Nephron progenitor cell (in vitro differentiated cells): ENCODE measurements at regions not wholly inside any gene's neighbourhood (a gene's known extent, or its start where the extent isn't known, plus 50 kb on each side); places are given as distances from the start of the nearest gene placed in this dataset.

Source experiments
- DNase-seq: peaks from one replicate; pipeline ENCODE4 v3.0.0; 2021
- H3K27ac Mint-ChIP-seq: 2 replicates; pipeline ENCODE4 v1.8.0; 2021; ENCODE audit warnings: mild to moderate bottlenecking, moderate library complexity, mixed read lengths
- H3K27me3 Mint-ChIP-seq: 2 replicates; pipeline ENCODE4 v1.8.0; 2021; ENCODE audit warnings: mild to moderate bottlenecking, low read depth, mixed read lengths; ENCODE audit not compliant: poor library complexity
- H3K36me3 Mint-ChIP-seq: 2 replicates; pipeline ENCODE4 v1.8.0; 2021; ENCODE audit warnings: low read depth, mixed read lengths
- H3K4me1 Mint-ChIP-seq: 2 replicates; pipeline ENCODE4 v1.8.0; 2021; ENCODE audit warnings: mixed read lengths
- H3K4me3 Mint-ChIP-seq: 2 replicates; pipeline ENCODE4 v1.8.0; 2021; ENCODE audit warnings: mild to moderate bottlenecking, moderate library complexity, mixed read lengths
- H3K9me3 Mint-ChIP-seq: 2 replicates; pipeline ENCODE4 v1.8.0; 2021; ENCODE audit warnings: mild to moderate bottlenecking, moderate library complexity, mixed read lengths
- TF ChIP-seq, protein P1 (sequence below): fragments of 200-600 bp; sonication (generic); IDR thresholded peaks from 2 replicates; pipeline ENCODE4 v1.5.0; 2021; ENCODE audit warnings: antibody characterized with exemption

DNA sequence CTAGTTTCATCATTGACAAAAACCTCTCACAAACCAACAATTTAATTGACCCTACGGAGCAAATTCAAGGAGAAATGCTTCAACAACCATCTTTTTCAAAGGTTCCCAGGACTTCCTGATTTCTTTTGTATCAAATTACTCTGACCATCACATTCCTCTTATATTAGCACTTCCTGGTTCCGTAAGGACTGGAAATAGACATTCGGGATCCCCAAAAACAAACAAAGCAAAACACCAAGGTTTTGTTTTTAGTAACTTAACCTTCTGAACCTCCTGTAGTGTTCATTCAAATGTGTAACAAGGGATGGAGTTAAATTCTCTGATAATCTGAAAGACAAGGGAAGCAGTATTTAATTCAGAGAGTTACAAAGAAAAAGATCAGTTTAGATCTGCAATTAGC lies 387.6 kb upstream of the NRP1 start:
- Mint-ChIP-seq H3K36me3 (peaks cover 16% of the 10 kb centered on the region), H3K4me3 (peak overlapping the region; percentile 9), H3K9me3 (peaks cover 66% of the 10 kb centered on the region), H3K27me3 (no peaks in the 10 kb centered on the region), H3K4me1 (peaks cover 18% of the 10 kb centered on the region), H3K27ac (peak overlapping the region; percentile 97)
- no peak for DNase-seq
- TF ChIP-seq, protein P1, sequence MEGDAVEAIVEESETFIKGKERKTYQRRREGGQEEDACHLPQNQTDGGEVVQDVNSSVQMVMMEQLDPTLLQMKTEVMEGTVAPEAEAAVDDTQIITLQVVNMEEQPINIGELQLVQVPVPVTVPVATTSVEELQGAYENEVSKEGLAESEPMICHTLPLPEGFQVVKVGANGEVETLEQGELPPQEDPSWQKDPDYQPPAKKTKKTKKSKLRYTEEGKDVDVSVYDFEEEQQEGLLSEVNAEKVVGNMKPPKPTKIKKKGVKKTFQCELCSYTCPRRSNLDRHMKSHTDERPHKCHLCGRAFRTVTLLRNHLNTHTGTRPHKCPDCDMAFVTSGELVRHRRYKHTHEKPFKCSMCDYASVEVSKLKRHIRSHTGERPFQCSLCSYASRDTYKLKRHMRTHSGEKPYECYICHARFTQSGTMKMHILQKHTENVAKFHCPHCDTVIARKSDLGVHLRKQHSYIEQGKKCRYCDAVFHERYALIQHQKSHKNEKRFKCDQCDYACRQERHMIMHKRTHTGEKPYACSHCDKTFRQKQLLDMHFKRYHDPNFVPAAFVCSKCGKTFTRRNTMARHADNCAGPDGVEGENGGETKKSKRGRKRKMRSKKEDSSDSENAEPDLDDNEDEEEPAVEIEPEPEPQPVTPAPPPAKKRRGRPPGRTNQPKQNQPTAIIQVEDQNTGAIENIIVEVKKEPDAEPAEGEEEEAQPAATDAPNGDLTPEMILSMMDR, result no peak

DNA sequence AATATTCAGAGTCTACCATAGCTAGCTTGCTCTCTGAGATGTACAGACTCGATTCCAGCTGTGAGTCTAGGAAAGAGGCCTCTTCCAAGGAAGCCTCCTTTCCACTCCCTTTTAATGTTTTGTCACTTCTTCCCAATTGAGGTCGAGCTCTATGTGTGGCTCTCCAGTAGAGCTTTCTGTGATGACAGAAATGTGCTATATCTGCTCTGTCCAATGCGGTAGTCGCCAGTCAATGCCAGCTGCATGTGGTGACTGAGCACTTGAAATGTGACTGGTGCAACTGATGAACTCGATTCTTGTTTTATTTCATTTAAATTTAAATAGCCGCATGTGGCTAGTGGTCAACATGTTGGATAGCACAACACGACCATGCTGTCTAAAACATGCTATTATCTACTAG lies 387.0 kb upstream of the NRP1 start:
- H3K36me3 Mint-ChIP-seq, result peaks cover 16% of the 10 kb centered on the region
- DNase-seq, result no peak

DNA sequence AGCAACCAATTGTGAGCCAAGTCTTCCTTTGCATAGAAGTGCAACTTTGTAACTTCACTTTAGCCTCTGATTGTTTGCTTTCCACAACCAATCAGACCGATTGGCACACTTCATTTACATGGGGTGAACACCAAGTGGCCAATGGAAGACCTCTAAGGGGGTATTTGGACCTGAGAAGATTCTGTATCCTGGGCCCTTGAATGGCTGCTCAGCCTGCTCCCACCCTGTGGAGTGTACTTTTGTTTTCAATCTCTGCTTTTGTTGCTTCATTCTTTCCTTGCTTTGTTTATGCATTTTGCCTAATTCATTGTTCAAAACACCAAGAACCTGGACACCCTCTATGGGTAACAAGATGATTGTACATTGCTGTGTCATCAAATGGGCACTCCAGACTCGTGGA lies 385.7 kb upstream of the NRP1 start:
- no peak overlapping the region for H3K4me3 Mint-ChIP-seq
- peaks cover 27% of the 10 kb centered on the region for H3K4me1 Mint-ChIP-seq
- H3K9me3 Mint-ChIP-seq, result peaks cover 58% of the 10 kb centered on the region
- no peaks in the 10 kb centered on the region for H3K27me3 Mint-ChIP-seq
- H3K36me3 Mint-ChIP-seq, result peaks cover 16% of the 10 kb centered on the region
- DNase-seq, result no peak
- no peak overlapping the region for H3K27ac Mint-ChIP-seq
- TF ChIP-seq, protein P1, result no peak

More for the DNA sequence above, 387.0 kb upstream of the NRP1 start:
- Mint-ChIP-seq H3K4me3 (no peak overlapping the region), H3K9me3 (peaks cover 61% of the 10 kb centered on the region), H3K4me1 (peaks cover 18% of the 10 kb centered on the region), H3K27me3 (no peaks in the 10 kb centered on the region), H3K27ac (peak overlapping the region; percentile 68)
- TF ChIP-seq, protein P1, result no peak

DNA sequence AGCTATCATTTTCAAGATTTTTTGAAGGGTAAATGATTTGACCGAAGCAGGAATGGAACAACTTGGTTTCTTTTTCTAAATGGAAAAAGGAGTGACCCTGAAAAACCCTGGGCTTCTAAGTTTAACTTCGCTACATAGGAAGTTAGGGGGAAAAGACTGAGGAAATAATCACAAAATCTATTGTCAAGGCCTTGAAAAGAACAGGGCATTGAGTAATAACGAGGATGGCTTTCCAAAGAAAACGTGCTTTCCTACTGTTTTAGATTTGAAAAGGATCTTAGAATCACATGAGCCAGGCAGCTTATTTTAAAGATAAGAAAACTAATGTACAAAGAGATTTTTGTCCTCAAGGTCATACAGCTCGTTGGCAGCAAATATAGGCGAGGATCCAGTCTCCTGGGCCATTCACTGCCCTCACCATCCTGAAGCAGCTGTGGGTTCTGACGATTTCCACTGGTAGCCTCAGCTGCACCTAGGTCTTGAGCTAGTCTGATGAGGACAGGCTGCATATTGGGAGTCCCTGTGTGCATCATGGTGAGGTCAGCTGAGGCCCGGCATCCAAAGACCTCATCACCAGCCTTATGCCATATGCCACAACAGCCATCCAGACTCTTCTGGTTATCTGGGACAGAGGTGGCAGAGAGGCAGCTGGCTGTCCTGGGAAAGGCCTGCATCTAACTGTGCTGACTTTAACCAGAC lies 384.7 kb upstream of the NRP1 start:
- Mint-ChIP-seq H3K4me3 (no peak overlapping the region), H3K4me1 (peaks cover 36% of the 10 kb centered on the region), H3K9me3 (peaks cover 49% of the 10 kb centered on the region), H3K36me3 (peaks cover 16% of the 10 kb centered on the region), H3K27me3 (no peaks in the 10 kb centered on the region), H3K27ac (no peak overlapping the region)
- TF ChIP-seq, protein P1, result no peak
- no peak for DNase-seq

DNA sequence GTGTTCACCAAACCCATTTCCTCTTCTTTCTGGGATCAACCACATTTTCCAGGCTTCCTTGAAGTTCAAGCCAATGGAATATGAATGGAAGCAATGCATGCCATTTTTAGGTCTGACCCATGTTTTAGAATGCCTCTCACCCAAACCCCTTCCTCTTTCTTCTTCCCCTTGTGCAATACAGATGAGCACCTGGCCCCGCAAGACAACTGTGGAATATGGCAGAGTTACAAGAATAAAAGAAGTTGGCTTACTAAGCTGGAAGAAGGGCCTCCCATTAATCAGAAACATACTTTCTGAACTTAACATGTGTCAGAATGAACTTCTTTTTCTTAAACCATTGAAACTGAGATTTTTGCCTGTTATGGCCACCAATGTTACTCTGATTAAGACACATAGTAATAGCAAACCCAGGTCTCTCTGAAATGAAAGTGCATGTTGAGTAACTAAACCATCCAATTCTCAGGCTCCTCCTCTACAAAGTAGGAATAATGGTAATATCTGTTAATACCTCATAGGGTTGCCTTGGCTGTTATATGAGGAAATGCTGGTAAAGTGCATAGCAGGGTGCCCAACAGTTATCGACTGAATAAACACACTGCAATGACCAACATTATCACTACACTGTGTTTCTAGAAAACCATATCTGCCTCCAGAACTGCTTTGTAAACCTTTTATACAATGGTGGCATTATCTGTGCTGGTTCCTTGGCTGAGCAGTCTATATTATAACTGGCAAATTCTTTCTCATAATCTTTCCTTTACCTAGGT lies 382.2 kb upstream of the NRP1 start:
- Mint-ChIP-seq H3K9me3 (peaks cover 28% of the 10 kb centered on the region), H3K36me3 (peaks cover 6% of the 10 kb centered on the region), H3K27ac (no peak overlapping the region), H3K4me1 (peaks cover 27% of the 10 kb centered on the region), H3K27me3 (no peaks in the 10 kb centered on the region), H3K4me3 (no peak overlapping the region)
- TF ChIP-seq, protein P1, result no peak
- DNase-seq, result no peak
